ENCODE measurements at regions not wholly inside any gene's neighbourhood (a gene's known extent, or its start where the extent isn't known, plus 50 kb on each side); places are given as distances from the start of the nearest gene placed in this dataset.

DNA sequence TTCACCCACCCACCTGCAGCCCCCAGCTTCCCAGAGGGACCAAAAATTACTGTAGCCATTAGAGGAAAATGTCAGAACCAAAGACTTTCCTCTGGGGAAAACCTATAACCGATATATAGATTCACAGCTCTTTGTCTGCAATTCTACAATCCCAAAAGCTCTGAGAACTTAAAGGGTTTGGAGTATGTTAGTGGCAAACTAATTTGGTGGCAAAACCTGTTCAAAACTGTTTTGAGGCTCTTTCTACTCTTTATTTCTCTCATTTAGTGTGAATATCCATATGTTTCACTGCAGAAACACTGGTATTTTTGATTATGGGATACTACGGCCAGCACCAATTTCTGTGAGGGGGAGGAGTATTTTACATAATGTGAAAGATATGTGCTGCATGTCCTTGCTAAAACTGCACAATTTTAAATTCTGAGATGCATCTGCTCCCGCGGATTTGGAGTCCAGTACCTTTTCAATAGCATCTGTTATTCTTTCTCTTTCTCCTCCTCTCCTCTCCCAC lies 87.5 kb upstream of the MTNR1B start:
- no peak for DNase-seq

DNA sequence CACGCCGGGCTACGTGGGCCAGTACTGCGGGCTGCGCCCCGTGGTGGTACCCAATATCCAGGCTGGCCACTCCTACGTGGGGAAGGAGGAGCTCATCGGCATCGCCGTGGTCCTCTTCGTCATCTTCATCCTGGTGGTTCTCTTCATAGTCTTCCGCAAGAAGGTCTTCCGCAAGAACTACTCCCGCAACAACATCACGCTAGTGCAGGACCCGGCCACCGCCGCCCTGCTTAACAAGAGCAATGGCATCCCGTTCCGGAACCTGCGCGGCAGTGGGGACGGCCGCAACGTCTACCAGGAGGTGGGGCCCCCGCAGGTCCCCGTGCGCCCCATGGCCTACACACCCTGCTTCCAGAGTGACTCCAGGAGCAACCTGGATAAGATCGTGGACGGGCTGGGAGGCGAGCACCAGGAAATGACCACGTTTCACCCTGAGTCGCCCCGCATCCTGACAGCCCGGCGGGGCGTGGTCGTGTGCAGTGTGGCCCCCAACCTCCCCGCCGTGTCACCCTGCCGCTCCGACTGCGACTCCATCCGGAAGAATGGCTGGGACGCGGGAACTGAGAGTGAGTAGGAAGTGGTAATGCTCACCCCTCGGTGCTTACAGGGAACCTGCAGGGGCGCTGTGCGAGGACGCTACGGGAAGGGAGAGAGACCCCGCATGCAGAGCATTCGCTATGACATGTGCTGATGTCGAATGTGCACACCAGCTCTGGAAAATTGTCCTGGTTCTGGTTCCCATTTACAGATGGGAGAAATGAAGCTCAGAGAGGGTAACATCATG lies 86.4 kb upstream of the MTNR1B start:
- DNase-seq, result no peak

DNA sequence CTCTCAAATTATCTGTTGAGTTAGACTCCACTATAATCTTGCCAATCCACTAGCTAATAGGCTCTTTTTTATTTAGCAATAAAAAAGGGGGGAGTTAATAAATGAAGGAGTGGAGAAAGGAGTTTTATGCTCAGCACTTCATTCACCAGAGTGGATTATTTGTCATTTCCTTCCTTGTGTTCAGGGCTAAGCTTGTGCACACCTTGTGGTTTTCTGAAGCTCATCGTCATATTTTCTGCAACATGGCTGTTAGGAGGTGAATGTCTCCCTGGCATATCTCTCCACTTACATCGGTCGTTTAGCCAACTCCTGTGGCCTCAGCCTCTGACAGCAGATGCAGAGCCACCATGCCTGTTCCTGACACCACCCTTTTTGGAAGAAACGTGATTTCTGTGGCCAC lies 83.9 kb upstream of the MTNR1B start:
- no peak for DNase-seq

DNA sequence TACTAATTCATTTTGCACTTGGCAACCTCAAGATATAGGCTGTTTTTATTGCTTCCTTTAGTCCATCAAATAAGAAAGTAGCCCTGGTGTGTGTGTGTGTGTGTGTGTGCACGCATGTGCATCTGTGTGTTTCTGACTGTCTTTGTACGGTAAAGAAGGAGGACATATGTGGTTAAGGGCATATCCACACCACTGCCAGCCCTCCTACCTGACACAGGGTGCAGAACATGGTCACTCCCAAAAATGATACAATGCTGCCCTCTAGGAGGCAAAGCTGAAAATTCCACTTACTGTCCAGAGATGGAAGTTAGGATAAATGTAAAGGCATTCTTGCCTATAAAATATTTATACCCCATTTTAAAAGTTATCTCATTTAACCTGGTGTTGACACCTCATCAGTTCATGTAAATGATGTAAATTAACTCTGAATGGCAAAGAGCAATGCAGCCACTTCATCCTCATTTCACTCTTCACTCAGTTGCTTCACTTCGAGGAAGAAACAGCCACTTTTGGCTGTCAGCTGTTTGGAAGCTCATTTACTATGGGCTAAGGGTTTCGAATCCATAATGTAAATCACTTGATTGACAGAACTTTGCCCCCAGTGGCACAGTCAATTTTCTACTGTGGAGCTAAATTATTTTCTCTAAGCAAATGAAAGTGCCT lies 83.1 kb upstream of the MTNR1B start:
- peak; percentile 51 to 62 (median 56) for DNase-seq

DNA sequence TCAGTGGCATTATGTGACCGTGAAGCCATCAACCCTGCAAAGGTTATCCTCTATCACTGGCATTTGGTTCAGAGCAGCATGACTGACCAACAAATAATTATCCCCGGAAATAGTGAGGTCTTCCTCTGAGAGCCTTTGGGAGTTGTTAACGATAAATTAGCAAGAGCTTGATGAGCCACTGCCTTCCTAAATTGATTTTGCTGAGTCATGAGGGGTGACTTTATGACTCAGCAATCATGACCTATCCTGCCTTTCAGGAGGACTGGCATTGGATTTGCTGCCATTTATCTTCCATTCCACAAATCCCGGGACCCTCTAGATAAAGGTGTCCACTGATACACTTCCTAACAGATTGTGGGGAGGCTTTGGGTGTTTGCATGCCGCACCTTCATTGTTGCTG lies 80.8 kb upstream of the MTNR1B start:
- DNase-seq, result no peak

DNA sequence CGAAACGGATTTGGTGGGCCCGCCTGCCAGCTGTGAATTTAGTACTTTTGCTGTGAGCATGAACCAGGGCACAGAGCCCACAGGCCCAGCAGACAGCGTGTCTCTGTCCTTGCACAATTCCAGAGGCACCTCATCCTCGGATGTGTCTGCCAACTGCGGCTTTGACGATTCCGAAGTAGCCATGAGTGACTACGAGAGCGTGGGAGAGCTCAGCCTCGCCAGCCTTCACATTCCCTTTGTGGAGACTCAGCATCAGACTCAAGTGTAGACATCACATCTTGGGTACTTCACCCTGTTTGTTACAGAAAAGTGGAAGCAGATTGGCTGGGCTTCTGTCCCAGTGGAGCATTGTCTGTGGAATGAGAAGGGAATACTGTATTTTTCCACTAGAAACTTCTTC lies 78.6 kb upstream of the MTNR1B start:
- no peak for DNase-seq

DNA sequence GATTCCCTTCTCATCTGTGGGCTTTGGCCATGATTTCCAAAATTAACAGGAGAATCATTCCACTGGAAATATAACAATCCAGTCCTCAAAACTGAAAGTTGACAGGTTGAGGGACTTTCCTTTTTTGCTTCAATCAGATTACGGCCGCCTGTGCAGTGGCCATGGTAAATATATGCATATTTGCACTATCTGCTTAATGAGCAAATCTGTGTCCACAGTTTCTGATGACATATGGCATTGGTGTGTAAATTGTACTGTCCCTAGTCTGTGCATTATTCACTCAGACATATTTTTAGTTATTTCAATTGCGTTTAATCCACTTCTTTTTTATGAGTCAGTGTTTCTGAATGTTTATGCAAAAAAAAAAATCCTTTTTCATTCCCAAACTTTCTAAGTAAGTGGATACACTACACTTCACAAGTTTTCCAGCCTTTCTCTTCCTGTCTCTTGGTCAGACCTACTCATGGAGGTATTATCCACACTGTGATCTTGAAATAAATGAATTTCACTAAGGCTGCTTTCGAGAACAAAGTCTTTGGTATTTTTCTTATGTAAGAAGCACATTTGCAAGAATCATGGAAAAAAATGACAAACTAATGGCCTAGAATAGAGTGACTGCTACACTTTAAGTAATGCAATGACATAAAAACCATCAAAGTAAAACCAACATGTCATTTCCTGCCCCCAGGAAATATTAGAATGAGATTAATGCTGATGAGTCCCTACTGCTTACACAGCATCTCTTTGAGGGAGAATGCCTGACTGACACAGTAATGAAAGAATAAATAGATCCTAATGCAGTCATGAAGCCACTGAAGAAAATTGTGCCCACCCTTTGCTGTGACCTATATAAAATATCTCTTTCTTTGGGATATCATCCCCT lies 76.4 kb upstream of the MTNR1B start:
- no peak for DNase-seq

DNA sequence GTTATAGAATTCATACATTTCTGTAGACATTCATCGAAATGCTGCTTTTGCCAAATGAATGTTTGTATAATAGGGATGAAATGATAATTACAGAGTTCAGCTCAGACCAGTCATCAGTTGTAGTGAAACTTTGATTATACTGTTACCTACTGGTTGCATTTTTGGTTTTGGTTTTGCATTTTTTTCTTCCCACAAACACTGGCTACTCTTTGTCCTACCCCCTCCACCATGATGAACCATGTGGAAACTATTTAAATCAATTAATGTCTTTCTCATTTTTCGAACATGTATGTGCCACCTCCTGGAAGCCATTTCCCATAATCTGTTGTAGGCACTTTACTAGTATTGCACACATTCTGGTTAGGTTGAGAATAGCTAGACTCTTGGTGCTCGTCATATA lies 75.3 kb upstream of the MTNR1B start:
- DNase-seq, result no peak

DNA sequence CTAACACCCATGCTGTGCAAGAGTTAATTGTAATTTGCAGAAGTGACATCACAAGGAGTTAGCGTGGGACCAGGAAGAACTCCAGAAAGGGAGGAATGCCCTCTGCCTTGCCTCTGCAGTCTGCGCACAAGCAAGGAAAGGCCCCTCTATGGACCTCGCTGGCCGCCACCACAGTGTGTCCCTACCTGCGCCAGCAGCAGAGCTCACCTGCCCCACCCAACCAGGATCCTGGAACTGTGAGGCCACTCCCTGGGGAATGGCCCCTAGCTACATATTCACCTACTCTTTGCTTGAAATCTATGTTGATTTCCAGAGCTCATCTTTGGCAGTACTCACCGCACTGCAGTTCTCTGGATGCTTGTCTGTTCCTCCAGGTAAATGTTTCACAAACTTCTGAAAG lies 72.0 kb upstream of the MTNR1B start:
- no peak for DNase-seq

DNA sequence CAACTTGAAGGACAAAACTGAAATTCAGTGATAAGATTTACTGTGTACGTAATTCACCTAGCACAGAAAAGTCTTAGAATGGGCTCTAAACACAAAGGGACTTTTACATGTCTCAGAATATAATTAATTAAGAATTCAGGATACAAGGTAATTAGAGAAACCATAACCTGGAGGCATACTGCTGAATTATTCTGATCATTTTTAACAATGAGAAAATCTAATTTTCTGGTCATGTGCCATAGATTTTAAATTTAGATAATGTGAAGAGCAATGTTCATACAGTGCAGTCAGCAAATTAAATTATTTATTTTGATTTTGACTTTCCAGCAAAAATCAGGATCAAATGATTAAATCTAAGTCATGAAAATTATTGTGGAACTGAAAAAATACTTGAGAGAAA lies 67.0 kb upstream of the MTNR1B start:
- no peak for DNase-seq

DNA sequence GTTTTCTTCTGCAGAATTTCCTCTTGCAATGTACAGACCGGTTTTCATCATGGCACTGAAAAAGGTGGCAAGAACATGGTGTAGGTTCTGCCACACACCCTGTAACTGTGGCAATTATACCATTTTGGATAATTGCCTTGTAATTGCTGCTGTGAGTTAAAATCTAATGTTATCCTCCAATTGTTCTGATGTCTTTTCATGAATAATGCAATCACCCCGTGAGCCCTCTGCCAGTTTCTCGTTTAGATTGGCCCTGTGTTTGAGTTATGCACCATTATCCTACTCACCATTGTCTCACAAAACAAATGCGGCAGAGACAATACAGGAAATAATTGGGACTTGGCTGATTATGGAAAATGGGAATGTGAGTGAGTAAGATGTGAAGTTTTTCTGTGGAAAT lies 61.8 kb upstream of the MTNR1B start:
- DNase-seq, result no peak

DNA sequence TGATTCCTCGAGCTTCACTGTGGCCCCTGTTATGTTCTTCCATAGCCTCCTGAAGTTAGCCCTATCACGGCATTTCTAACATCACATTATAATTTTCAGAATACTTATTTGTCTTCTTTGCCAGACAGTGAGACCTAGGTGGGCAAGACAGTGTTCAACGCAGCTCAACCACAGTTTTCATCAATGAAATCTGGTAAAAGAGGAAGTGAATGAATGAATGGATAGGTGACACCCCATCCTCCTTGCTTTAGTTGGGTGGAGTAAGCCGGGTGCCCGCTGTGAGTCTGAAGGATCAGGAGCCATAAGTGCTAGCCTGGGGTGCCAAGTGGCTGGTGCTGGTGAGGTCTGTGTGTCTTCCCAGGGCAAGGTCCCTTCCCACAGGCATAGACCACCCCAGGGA lies 60.2 kb upstream of the MTNR1B start:
- no peak for DNase-seq

DNA sequence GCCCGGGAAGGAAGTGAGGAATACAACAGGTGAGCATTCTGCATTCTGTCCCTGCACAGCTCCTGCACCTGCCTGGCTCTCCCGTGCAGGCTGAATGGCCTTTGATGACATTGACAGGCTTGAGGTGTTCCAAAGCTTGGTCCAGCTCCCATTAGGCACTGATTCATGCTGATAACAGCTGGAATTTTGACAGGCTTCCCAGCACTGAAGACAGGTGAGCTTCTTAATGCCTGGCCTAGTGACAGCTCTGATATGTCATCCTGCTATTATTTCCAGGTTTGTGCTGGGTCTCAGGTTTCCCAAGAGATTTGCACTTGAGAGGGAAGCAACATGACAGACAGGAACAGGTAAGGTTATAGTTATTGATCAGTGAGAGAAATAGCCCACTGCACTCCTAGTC lies 58.0 kb upstream of the MTNR1B start:
- no peak for DNase-seq

DNA sequence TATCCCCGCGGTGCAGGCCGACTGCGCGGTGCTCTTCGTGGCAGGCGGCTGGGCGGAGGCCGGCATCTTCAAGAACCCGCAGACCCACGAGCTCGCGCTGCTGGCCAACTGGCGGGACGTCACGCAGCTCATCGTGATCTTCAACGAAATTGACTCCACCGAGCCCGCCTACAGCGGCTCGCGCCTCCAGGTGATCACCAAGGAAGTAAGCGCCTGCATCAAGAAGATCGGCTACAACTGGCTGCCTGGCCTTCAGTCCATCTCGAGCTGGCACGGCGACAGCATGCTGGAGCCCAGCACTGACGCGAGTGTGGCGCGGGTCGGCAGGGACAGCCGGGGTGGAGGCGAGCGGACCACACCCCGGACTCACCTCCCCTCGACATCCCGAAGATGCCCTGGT lies 53.9 kb upstream of the MTNR1B start:
- no peak for DNase-seq

DNA sequence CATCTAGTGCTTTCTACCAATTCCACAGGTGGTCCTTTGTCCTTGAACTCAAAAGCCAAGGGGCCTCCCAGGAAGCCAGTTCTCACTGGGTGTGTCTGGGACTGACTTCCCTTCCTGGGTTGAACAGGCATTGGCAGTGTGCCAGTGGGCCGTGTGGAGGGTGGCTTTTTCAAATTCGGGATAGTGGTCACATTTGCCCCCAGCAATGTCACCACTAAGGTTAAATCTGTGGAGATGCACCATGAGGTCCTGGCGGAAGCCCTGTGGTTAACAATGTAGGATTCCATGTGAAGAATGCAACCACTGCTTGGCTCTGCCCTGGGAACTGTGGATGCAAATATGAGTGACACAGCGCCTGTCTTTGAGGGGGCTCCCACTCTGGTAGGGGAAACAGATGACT lies 53.2 kb upstream of the MTNR1B start:
- DNase-seq, result no peak

DNA sequence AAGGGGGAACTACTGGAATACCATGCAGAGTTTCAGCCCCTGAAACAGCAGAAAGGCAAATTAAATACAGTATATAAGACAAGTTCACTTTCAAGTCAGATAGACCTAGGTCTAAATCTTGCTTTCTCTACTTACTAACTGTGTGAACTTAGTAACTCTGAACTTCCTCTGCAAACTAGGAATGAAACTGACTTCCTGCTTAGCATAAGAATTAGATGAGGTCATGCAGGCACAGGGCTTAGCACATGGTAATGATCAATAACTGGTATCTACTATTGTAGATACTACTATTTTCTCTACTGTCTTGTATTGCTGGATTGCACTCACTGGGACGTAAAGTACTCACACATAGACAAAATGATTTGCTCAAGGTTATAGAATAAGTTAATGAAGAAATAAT lies 51.5 kb upstream of the MTNR1B start:
- DNase-seq, result peak in 3 of 4 experiments; percentile 6 to 18 (median 17)

DNA sequence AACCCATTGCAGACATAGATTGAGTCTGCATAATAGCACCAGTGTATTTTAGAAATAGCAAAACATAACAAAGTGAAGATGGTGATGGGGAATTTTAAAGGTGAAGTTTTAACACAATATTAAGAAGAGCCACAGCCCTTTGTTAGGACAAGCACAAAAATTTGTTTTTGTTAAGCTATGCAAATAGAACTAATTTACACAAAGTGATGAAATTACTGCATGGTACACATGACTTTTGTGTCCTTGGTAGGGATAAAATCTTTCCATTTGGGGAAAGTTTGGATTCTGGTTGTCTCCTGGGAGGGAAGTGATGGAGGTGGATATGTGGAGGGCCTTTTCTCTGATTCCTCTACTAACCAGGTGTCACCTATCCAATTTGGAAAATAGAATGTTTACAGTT lies 50.4 kb upstream of the MTNR1B start:
- no peak for DNase-seq

All from suppressor macrophage (primary cell).